T-cell (primary cell): ENCODE measurements at regions not wholly inside any gene's neighbourhood (a gene's known extent, or its start where the extent isn't known, plus 50 kb on each side); places are given as distances from the start of the nearest gene placed in this dataset.
"Not testable (repeated sequence)": the region's sequence is repeated elsewhere in the genome, so short reads cannot be mapped to it uniquely, and the experiment has no call there.

Source experiments
- ATAC-seq, 4 experiments: fragments of 200-7000 bp in 3 of 4; fragments of 150-1000 bp in 1 of 4; cut with Tn5 transposase; replicated peaks in 1 of 4; 1 replicate in 3 of 4; 2 replicates in 1 of 4; pipeline ENCODE4 v1.10.0; 2021; ENCODE audit warnings: moderate library complexity in 3 of 4, mild to moderate bottlenecking in 2 of 4, moderate number of reproducible peaks in 1 of 4
- CTCF ChIA-PET, 2 donors: fragments of 300-600 bp; sonication (Branson Sonifier 250); formaldehyde crosslinking; loops; one replicate each; lab custom pipeline; 2022; ENCODE audit warnings: antibody characterized with exemption in 2 of 2; lab: Charles Lee
- POLR2A ChIA-PET, 2 donors: fragments of 300-600 bp; sonication (Branson Sonifier 250); formaldehyde crosslinking; loops; one replicate each; lab custom pipeline; 2022; ENCODE audit warnings: antibody characterized with exemption in 2 of 2; lab: Charles Lee
- DNase-seq, 35 experiments: peaks; one replicate each; pipeline versions ENCODE4 v3.0.0 to v3.0.0-alpha.2; 2013 to 2023
- H3K27ac ChIP-seq: one replicate; pipeline ENCODE4 v1.5.1; 2013; ENCODE audit warnings: low read length
- H3K27me3 ChIP-seq, 2 experiments: replicated peaks in 1 of 2; 1 replicate in 1 of 2; 2 replicates in 1 of 2; pipeline versions ENCODE4 v1.6.1 to v1.7.0; 2013; ENCODE audit warnings: low read length in 1 of 2, mixed read lengths in 1 of 2; ENCODE audit not compliant: control insufficient read depth in 2 of 2, insufficient read depth in 2 of 2; ENCODE audit errors: extremely low read depth in 1 of 2
- H3K36me3 ChIP-seq, 2 donors: 1 replicate in 1 of 2; 2 replicates in 1 of 2; pipeline versions ENCODE4 v1.6.1 to v1.7.0; 2013; ENCODE audit warnings: low read length in 1 of 2; ENCODE audit not compliant: control insufficient read depth in 2 of 2, insufficient read depth in 1 of 2; ENCODE audit errors: extremely low read depth in 1 of 2
- H3K4me1 ChIP-seq, 2 experiments: 1 replicate in 1 of 2; 2 replicates in 1 of 2; pipeline versions ENCODE4 v1.6.1 to v1.7.0; 2013; ENCODE audit warnings: low read length in 2 of 2, mixed read lengths in 1 of 2; ENCODE audit not compliant: insufficient read depth in 2 of 2, control insufficient read depth in 1 of 2; ENCODE audit errors: extremely low read depth in 1 of 2
- H3K4me3 ChIP-seq, 2 donors: 1 replicate in 1 of 2; 2 replicates in 1 of 2; pipeline versions ENCODE4 v1.5.1 to v1.7.0; 2013; ENCODE audit warnings: mild to moderate bottlenecking in 2 of 2, low read length in 1 of 2, moderate library complexity in 1 of 2; ENCODE audit not compliant: control insufficient read depth in 1 of 2; ENCODE audit errors: extremely low read depth in 1 of 2
- H3K9me3 ChIP-seq: 2 replicates; pipeline ENCODE4 v1.7.0; 2013
- H3K27ac Mint-ChIP-seq, 2 donors: one replicate each; pipeline ENCODE4 v1.8.0; 2020 to 2021; ENCODE audit warnings: mild to moderate bottlenecking in 2 of 2, mixed read lengths in 2 of 2
- H3K27me3 Mint-ChIP-seq, 2 donors: one replicate each; pipeline ENCODE4 v1.8.0; 2021 to 2022; ENCODE audit warnings: mixed read lengths in 2 of 2
- H3K36me3 Mint-ChIP-seq: one replicate; pipeline ENCODE4 v1.8.0; 2021; ENCODE audit warnings: mixed read lengths
- H3K4me1 Mint-ChIP-seq, 3 donors: one replicate each; pipeline ENCODE4 v1.8.0; 2020 to 2022; ENCODE audit warnings: mixed read lengths in 3 of 3, mild to moderate bottlenecking in 1 of 3
- H3K4me3 Mint-ChIP-seq, 3 donors: one replicate each; pipeline ENCODE4 v1.8.0; 2020 to 2022; ENCODE audit warnings: mild to moderate bottlenecking in 3 of 3, mixed read lengths in 3 of 3, moderate library complexity in 3 of 3
- H3K9me3 Mint-ChIP-seq, 3 donors: one replicate each; pipeline ENCODE4 v1.8.0; 2020 to 2022; ENCODE audit warnings: mixed read lengths in 3 of 3
- WGBS: methylation state at CpG from one replicate; pipeline ENCODE4 v1.1.5; 2013; ENCODE audit warnings: missing lambda C conversion rate; ENCODE audit not compliant: insufficient coverage; 5-methylcytosine and 5-hydroxymethylcytosine counted together

- DNase-seq, H3K4me1 ChIP-seq, CTCF ChIA-PET, H3K9me3 ChIP-seq, H3K27ac Mint-ChIP-seq, H3K27me3 ChIP-seq, H3K4me3 Mint-ChIP-seq, H3K4me3 ChIP-seq, H3K36me3 Mint-ChIP-seq, H3K4me1 Mint-ChIP-seq, H3K36me3 ChIP-seq, ATAC-seq, H3K27ac ChIP-seq, POLR2A ChIA-PET: not testable (repeated sequence)
- WGBS, result 100% methylated on average over 1 of the region's 1 CpG
- peaks cover 6 to 18% (median 12%) of the 10 kb centered on the region in 3 donors for H3K9me3 Mint-ChIP-seq
- peaks cover 13 to 26% of the 10 kb centered on the region in 2 donors for H3K27me3 Mint-ChIP-seq
Observed at GRCh38 chr10:22120072-22120471, 97.7 kb downstream of the EBLN1 start.

GRCh38 chr10:22119575-22119974 is 98.2 kb downstream of the EBLN1 start:
- H3K27ac Mint-ChIP-seq, H3K36me3 Mint-ChIP-seq, H3K27ac ChIP-seq, H3K4me1 Mint-ChIP-seq, H3K4me3 ChIP-seq, H3K9me3 ChIP-seq, DNase-seq, H3K27me3 ChIP-seq, ATAC-seq, CTCF ChIA-PET, H3K4me3 Mint-ChIP-seq, H3K4me1 ChIP-seq, POLR2A ChIA-PET, H3K36me3 ChIP-seq: not testable (repeated sequence)
- WGBS, result no CpG with 5 or more reads among the region's 5 CpGs
- peaks cover 18 to 30% of the 10 kb centered on the region in 2 donors for H3K27me3 Mint-ChIP-seq
- H3K9me3 Mint-ChIP-seq, result peaks cover 6 to 18% (median 12%) of the 10 kb centered on the region in 3 donors

GRCh38 chr10:22111705-22112104 is 106.1 kb downstream of the EBLN1 start:
- H3K4me3 ChIP-seq, result no peak overlapping the region
- H3K27me3 ChIP-seq, result peaks cover 0 to 6% of the 10 kb centered on the region in 2 experiments
- Mint-ChIP-seq H3K36me3 (peaks cover 3% of the 10 kb centered on the region), H3K4me1 (no peaks in the 10 kb centered on the region), H3K27me3 (peaks cover 24 to 25% of the 10 kb centered on the region in 2 donors), H3K27ac (no peak overlapping the region), H3K4me3 (no peak overlapping the region), H3K9me3 (no peaks in the 10 kb centered on the region)
- no peak for ATAC-seq
- no peaks in the 10 kb centered on the region for H3K4me1 ChIP-seq
- no peak for DNase-seq
- no peaks in the 10 kb centered on the region for H3K9me3 ChIP-seq
- WGBS, result 56% methylated on average over 1 of the region's 3 CpGs
- ChIA-PET CTCF (interaction anchor here in 1 of 2 donors (0.5 kb wide), 1 partner anchor 598 kb away, joined by 3 read pairs; no protein-coding TSS in a partner anchor), POLR2A (no interaction called here)
- no peaks in the 10 kb centered on the region for H3K36me3 ChIP-seq
- no peak overlapping the region for H3K27ac ChIP-seq

- Histone ChIP-seq H3K9me3 (no peaks in the 10 kb centered on the region), H3K36me3 (no peaks in the 10 kb centered on the region), H3K4me1 (no peaks in the 10 kb centered on the region), H3K4me3 (no peak overlapping the region), H3K27me3 (peaks cover 0 to 5% of the 10 kb centered on the region in 2 experiments), H3K27ac (no peak overlapping the region)
- ChIA-PET POLR2A (no interaction called here), CTCF (interaction anchor here in 1 of 2 donors (0.5 kb wide), 1 partner anchor 598 kb away, joined by 3 read pairs; no protein-coding TSS in a partner anchor)
- ATAC-seq (no peak), DNase-seq (no peak)
- no peaks in the 10 kb centered on the region for H3K4me1 Mint-ChIP-seq
- no peak overlapping the region for H3K4me3 Mint-ChIP-seq
- no peak overlapping the region for H3K27ac Mint-ChIP-seq
- H3K9me3 Mint-ChIP-seq, result no peaks in the 10 kb centered on the region
- H3K27me3 Mint-ChIP-seq, result peaks cover 23 to 24% of the 10 kb centered on the region in 2 donors
- H3K36me3 Mint-ChIP-seq, result peaks cover 3% of the 10 kb centered on the region
- WGBS, result 78% methylated on average over 4 of the region's 4 CpGs
Observed at GRCh38 chr10:22111260-22111659, 106.6 kb downstream of the EBLN1 start.

- H3K4me3 ChIP-seq, result no peak overlapping the region
- no peaks in the 10 kb centered on the region for H3K9me3 ChIP-seq
- H3K27ac ChIP-seq, result no peak overlapping the region
- no peaks in the 10 kb centered on the region for H3K9me3 Mint-ChIP-seq
- H3K4me3 Mint-ChIP-seq, result no peak overlapping the region
- peaks cover 3% of the 10 kb centered on the region for H3K36me3 Mint-ChIP-seq
- no peaks in the 10 kb centered on the region for H3K4me1 Mint-ChIP-seq
- H3K27me3 ChIP-seq, result peaks cover 0 to 4% of the 10 kb centered on the region in 2 experiments
- ChIA-PET POLR2A (interaction anchor here in 1 of 2 donors (0.6 kb wide), 1 partner anchor 187 kb away, joined by 4 read pairs; no protein-coding TSS in a partner anchor), CTCF (interaction anchor here (0.6 to 0.8 kb wide), 2 partner anchors 113 to 302 kb away, joined by 3 to 4 read pairs; no protein-coding TSS in a partner anchor)
- 19% methylated on average over 3 of the region's 3 CpGs for WGBS
- H3K27ac Mint-ChIP-seq, result no peak overlapping the region
- no peaks in the 10 kb centered on the region for H3K36me3 ChIP-seq
- no peak for DNase-seq
- peaks cover 23% of the 10 kb centered on the region in 2 donors for H3K27me3 Mint-ChIP-seq
- no peak for ATAC-seq
- H3K4me1 ChIP-seq, result no peaks in the 10 kb centered on the region
Observed at GRCh38 chr10:22110761-22111160, 107.1 kb downstream of the EBLN1 start.

GRCh38 chr10:22105270-22105669 is 101.7 kb upstream of the DNAJC1 start:
- DNase-seq (no peak), ATAC-seq (no peak)
- H3K4me1 Mint-ChIP-seq, result no peaks in the 10 kb centered on the region
- ChIA-PET CTCF (interaction anchor here in 1 of 2 donors (0.7 kb wide), 1 partner anchor 112 kb away, joined by 3 read pairs; no protein-coding TSS in a partner anchor), POLR2A (no interaction called here)
- no peak overlapping the region for H3K4me3 Mint-ChIP-seq
- H3K4me1 ChIP-seq, result no peaks in the 10 kb centered on the region
- no peak overlapping the region for H3K4me3 ChIP-seq
- no peak overlapping the region for H3K27ac ChIP-seq
- H3K9me3 ChIP-seq, result no peaks in the 10 kb centered on the region
- H3K27ac Mint-ChIP-seq, result no peak overlapping the region
- H3K27me3 ChIP-seq, result no peaks in the 10 kb centered on the region
- H3K27me3 Mint-ChIP-seq, result peaks cover 0 to 4% of the 10 kb centered on the region in 2 donors
- WGBS, result 64% methylated on average over 1 of the region's 4 CpGs
- H3K9me3 Mint-ChIP-seq, result no peaks in the 10 kb centered on the region
- no peaks in the 10 kb centered on the region for H3K36me3 ChIP-seq
- no peaks in the 10 kb centered on the region for H3K36me3 Mint-ChIP-seq
